ENCODE measurements at regions not wholly inside any gene's neighbourhood (a gene's known extent, or its start where the extent isn't known, plus 50 kb on each side); places are given as distances from the start of the nearest gene placed in this dataset.

DNA sequence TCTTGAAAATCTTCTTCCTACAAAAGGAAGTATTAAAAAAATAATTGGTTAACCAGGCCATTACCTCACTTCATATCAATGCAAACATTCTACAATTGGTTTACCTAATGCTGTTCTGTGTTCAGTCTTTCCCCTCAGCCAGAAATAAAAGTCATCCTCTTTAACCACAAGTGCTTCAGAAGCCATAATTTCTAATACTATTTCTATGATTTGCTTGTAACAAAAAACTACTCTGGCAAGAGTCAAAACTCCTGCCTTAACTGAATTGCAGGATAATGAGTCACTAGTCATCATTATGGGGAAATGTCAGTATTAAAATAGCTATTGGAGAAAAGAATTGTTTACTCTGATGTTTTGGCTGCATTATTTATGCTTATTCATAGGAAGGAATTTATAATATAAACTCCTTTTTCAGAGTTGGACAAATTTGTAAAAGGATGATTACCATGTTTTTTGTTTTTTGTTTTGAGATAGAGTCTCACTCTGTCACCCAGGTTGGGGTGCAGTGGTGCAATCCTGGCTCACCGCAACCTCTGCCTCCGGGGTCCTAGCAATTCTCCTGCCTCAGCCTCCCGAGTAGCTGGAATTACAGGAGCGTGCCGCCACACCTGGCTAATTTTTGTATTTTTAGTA is 55.5 kb upstream of the ODAD2 start:
- DNase-seq = no peak

DNA sequence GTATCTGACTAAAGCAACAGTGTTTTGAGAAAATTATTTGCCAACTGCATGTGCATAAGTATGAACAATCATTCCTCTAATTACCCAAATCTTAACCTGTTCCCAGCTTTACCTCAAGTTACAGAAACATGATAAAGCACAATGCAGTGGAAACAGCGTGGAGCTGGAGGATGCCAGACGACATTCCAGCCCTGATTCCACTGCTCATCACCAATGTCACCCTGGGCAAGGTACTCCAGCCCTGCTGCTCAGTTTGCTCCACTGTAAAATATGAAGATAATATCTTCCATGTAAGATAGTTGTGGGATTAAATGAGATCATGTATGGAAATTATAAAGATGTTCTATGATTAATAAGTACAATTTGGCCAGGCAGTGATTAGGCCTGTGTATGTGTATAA is 50.4 kb upstream of the ODAD2 start:
- no peak for DNase-seq

Data from NCI-H526 (cell line).